Islet precursor cell (in vitro differentiated cells): ENCODE measurements at regions not wholly inside any gene's neighbourhood (a gene's known extent, or its start where the extent isn't known, plus 50 kb on each side); places are given as distances from the start of the nearest gene placed in this dataset.
"Not testable (repeated sequence)": the region's sequence is repeated elsewhere in the genome, so short reads cannot be mapped to it uniquely, and the experiment has no call there.

Experiments
- DNase-seq: peaks from one replicate; pipeline ENCODE4 v3.0.0-alpha.2; 2018

DNA sequence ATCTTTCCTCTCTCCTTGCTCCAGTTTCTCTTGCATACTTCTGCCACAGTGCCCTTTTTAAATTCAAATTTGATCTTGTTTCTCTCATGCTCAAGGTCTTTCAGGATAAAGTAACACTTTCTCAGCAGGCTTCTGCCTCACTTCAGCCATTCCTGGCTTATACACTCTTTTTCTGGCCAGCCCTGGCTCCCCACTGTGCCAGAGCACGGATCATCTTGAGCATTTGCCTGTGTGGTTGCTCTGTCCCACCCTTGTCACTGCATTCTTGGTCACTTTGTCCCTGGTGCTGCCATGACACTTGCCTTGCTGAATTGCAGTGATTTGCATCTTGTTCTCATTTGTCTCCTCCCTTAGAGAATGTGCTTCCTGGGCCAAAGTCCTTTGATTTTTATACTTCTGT lies 634.3 kb downstream of the TMEM182 start:
- DNase-seq = no peak

DNA sequence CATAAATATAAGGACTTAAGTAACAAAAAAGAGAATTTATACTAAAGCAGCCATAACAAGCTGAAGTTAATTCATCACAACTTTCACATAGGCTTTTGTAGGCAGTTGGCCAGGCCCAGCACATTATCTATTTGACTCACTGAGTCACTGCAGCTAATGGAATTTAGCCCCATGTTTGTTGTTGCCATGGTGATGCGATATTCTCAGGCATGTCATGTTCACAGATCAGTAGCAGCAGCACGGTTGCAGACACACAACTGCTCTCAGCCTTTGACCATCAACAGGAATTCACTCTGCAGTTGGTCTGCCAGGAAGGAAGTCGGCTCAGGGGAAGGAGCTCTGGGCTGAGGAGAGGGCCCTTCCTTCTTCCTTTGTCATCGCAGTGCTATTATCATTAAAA lies 639.8 kb downstream of the TMEM182 start:
- DNase-seq = peak; percentile 90

DNA sequence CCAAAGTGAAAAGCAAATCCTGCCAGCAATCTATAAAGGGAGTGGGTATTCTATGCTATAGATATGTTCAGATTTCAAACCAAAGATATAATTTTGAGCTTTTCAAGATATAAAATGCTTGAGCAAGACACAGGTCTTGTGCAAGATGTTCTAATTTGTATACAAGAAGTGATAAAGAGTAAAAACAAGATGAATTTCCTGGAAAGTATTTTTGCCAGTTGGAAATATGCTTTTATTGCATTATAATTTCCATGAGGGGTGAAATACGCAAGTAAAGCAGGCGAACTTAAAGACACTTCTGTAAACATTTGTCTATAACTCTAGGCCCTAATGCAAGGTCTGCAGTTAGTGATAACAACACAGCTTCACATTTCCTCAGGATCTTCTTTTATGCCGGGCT lies 640.5 kb downstream of the TMEM182 start:
- no peak for DNase-seq

DNA sequence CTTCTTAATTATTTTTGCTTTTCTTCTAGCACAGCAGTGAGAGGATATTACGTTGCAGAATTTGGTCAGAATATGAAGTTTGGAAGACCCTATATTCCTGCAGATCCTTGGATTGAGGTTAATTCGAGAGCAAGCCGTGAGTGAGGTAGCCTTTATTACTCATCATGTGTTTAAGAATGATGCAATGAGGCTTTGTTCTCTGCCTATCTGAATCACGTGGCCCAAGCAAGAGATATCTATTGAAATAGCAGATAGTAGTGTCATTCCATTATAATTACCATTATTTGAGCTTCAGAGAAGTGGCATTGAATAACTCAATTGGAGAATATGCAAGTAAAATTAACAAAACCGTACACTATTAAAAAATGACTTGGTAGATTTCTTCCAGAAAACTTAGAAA lies 641.1 kb downstream of the TMEM182 start:
- DNase-seq = no peak

DNA sequence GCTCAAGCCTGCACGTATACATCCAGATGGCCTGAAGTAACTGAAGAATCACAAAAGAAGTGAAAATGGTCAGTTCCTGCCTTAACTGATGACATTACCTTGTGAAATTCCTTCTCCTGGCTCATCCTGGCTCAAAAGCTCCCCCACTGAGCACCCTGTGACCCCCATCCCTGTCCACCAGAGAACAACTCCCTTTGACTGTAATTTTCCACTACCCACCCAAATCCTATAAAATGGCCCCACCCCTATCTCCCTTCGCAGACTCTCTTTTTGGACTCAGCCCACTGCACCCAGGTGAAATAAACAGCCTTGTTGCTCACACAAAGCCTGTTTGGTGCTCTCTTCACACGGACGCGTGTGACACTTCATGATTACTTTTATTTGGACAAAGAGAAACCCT lies 641.6 kb downstream of the TMEM182 start:
- not testable (repeated sequence) for DNase-seq

DNA sequence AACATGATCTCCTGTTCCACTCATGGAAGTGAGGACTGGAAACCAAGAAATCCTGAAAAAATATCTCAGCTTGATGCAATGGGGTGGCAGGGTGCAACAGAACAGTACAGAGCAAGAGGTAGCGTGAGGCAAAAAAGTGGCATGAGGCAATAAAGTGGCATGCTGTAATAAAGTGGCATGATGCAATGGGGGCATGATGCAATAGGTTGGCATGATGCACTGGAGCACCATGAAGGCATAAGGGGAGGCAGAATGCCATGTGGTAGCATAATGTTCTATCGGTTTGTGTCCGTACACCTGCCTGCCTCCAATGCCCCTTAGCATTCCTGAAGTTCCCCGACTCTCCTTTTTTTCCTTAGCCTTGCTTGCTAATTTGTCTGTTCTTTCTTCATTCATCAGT lies 648.4 kb downstream of the TMEM182 start:
- no peak for DNase-seq

DNA sequence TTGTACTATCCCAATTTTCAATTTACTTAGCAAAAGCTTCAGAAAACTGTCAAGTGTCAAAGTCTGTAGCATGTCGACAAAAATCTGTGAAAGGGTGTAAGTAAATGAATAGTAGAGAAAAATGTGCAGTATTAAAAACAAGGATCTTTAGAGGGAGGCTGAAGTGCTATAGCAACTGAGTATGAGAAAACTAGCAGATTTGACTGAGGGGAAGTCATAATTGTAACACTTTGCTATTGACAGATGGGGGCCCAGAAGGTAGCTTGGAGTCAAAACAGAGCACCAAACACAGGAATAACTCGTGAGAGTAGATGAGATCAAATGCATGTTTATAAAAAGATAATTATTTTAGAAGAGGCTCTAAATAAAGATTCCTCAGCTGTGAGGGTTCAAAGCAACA lies 657.7 kb downstream of the TMEM182 start:
- no peak for DNase-seq

DNA sequence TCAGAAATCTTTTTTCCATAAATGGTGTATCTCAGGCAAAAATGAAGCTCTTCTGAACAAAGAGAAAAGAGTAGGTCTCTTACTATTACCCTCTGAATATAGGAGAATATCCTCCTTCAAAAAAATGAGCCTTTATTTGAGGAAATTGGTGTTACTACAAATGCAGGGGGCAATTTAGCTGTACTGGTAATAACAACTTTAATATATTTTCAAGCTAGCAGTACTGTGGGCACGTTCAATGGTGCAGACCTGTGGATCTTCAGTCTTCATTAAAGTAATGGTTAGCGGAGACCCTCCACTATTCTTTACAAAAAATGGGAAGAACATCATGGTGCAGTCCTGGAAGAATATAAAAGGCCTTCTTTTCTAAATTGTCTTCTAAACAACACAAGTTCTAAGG lies 661.3 kb downstream of the TMEM182 start:
- DNase-seq = no peak

DNA sequence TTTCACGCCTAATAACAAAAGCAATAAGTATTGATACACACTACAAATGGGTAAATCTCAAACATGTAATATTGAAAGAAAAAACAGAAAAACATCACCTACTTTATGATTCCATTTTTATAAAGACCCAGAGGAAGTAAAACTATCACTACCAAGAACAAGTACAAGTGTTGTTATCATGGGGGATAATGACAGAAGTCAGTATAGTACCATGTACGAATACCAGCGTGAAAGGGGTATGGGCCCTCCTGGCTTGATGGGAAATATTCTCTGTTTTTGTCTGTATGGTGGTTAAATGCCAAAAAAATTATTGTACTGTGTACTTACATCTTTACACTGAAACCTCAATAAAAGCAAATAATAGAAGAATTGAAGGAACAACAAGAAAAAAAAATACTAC lies 665.7 kb downstream of the TMEM182 start:
- DNase-seq = no peak

DNA sequence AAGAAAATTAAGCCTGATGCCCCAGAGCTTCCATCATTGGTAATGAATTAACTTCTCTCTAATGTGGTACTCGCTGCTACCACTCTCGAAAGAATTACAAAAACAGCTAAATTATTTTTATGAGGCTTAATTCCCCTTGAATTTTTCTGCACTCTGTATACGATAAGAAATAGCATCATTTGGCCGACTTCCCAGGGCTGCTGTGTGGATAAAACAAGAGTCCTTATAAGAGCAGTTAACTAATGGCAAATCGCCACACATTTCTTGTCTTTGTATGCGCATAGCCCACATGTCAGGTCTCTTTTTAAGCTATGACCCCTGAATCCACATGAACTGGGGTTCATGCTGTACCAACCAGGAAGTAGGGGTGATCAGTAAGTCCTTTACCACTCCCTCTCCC lies 668.4 kb downstream of the TMEM182 start:
- no peak for DNase-seq

DNA sequence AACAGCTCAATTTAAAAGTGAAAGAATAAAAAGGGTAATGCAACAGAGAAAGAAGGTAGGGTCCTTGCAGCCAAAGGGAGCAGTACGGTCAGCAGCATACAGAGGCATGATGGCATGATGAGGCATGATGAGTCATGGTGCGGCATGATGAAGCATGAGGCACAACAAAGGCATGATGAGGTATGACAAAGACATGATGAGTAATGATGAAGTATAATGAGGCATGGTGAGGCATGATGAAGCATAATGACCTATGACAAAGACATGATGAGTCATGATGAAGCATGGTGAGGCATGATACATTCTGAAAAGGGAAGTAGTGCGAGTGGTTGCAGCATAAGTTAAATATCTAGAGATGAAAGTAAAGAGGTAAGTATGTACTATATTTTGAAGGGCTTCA lies 673.2 kb downstream of the TMEM182 start:
- no peak for DNase-seq

DNA sequence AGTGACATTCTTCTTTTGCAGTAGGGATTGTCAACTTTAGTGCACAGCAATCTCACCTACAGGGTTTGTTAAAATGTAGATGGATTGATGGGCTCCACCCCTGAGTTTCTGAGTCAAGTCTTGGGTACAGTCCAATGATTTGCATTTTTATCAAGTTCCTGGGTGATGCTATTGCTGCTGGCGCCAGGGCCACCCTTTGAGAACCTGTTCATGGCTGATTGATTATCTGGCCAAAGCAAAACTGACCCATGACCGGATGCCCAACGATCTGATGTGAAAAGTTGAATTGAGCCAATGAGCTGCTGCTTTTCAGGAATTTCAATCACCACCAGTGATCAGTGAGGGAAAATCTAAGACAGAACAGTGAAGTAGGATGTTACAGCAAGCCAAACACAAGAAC lies 675.3 kb downstream of the TMEM182 start:
- no peak for DNase-seq

DNA sequence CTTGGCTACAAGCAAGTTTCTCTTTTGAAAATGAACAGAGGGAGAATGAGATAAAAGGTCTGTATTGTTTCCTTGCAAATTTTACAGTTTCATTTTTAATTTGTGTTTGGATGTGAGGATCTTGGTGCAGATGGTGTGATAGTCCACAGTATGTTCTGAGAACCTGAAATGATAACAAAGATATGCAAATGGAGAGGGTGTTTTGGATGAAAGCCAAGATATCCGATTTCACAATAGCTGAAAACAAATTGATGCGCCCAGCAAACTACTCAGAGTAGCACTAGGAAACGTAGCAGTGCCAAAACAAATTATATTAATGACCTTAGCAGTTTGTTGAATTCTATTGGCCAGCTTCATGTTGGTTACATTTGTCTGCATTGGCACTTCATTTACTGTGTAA lies 683.5 kb downstream of the TMEM182 start:
- DNase-seq = no peak

DNA sequence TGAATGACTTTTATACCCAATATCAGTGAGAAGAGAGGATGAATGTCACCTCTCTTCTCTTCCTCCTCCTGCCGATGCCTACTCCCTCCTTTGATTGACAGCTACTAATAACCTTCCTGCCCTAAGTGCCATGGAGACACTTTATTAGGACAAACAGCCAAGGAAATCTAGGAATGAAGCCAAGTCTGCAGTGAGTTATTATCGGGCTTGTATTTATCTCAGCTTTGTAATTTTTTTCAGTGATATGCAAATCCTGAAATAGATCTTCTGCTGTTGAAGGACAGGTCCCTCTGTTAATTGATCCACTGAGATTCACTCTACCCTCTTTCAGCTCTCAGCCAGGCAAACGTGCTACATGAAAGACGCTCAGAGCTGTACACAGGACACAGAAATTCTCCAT lies 686.7 kb downstream of the TMEM182 start:
- no peak for DNase-seq

DNA sequence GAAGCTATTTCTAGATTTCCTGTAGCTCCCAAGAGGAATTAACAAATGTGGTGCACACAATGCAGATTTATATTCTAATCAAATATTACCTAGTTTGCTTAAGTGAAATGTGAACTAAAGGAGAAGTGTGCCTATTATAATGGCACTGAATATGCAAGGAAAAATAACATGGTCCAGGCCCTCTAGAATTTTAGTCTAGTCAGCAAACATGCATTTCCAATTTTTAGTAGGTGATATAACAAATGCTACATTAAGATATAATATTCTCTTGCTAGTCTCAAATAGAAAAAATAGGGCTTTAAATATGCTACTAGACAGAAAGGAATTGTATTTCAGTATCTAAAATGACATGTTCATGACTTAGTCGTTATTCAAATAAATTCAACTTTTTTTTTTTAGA lies 689.5 kb downstream of the TMEM182 start:
- no peak for DNase-seq

DNA sequence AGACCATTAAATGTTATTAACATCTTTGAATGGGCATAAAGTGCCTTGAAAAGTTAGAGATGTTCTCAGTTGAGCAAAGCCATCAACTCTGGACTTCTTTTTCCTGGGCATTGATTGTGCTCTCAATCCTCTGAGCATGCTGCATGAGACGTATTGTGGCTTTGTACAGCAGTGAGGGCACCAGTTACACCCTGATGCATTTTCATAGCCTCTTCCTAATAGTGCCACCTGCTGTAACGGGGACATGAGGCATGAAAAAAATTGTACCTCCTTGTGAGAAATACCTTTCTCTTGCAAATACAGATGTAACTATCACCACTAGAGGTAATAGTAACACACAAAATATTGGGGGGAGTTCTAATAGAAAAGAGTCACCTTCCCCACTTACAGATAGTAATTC lies 697.5 kb downstream of the TMEM182 start:
- DNase-seq = no peak

DNA sequence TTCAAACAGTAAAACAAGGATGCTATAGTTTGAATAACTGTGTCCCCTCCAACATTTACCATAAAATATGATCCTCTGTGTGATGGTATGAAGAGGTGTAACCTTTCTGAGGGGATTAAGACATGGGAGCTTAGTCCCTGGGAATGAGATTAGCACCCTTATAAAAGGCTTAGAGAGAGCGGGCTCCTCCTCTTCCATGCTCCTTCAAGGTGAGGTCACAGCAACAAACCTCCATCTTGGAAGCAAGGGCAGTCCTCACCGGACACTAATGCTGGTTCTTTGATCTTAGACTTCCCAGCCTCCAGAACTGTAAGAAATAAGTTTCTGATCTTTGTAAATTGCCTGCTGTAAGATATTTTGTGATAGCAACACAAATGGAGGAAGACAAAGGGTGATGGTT lies 700.3 kb downstream of the TMEM182 start:
- no peak for DNase-seq

DNA sequence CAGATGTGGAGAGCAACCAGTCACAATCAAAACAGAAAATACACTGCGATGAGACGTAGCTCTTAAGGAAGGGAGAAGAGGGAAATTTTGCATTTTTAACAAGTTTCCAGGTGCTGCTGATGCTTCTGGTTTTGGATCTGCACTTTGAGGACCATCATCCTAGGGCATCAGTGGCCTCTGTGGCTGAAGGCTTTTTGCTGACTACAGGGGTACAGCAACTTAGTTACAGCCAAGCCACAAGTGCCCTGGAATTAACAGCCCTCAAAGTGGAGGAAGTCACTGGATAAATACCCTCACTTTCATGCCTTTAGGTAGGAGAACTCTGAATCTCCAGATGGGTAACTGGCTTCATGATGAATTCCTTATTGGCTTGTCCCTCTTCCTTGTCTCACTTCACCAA lies 700.9 kb downstream of the TMEM182 start:
- no peak for DNase-seq

DNA sequence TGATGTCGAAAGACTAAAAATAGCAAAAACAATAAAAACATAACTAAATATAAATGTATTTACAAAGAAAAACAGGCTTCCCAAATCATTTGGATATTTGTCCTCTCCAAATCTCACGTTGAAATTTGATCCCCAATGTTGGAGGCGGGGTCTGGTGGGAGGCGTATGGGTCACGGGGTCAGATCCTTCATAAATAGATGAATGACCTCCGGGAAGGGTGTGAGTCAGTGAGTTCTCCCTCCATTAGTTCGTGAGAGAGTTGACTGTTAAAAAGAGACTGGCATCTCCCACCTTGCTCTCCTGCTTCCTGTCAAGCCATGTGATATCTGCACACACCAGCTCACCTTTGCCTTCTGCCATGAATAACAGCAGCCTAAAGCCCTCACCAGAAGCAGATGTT lies 703.0 kb downstream of the TMEM182 start:
- DNase-seq = no peak

DNA sequence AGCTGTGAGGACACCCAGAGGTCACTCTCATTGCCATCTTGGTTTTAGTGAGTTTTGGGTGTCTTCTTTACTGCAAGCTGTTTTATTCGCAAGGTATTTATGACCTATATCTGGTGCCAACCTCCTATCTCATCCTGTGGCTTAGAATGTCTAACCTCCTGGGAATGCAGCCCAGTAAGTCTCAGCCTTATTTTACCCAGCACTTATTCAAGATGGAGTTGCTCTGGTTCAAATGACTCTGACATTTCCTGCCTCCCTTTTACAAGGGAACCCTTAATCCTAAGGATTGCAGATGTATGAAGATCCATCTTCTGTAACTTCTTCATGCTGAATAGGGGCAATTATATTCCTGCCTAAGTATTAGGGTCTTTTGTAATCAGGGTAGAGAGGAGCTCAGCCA lies 708.0 kb downstream of the TMEM182 start:
- no peak for DNase-seq

DNA sequence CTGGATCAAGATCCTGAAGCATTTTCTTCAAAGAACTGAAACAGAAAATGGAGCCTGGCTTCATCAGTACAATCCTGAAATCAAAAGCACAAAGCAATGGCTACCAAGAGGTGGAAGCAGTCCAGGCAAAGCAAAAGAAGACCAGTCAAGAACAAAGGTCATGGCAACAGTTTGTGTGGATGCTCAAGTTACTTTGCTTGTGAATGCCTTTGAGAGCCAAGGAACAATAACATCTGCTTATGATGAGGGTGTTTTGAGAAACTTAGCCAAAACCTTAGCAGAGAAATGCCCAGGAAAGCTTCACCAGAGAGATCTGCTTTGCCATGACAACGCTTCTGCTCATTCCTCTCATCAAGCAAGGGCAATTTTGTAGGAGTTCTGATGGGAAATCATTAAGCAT lies 723.1 kb downstream of the TMEM182 start:
- no peak for DNase-seq

DNA sequence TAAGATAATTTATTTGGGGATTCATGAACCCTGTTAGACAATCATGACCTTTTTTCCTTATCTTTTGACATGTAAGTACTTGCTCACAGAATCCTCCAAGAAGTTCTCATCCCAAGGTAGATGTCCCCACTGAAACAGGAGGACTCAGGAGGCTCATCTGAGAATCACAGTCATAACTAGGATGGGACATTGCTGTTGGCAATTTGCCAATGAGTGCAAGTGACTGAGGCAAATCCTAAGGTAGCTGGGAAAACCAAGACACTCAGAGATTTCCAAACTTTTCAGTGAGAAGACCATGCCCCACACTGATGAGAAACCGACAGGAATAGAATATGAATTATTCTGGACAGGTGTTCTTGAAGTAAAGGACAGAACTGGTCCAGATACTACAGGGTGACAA lies 735.0 kb downstream of the TMEM182 start:
- DNase-seq = no peak

DNA sequence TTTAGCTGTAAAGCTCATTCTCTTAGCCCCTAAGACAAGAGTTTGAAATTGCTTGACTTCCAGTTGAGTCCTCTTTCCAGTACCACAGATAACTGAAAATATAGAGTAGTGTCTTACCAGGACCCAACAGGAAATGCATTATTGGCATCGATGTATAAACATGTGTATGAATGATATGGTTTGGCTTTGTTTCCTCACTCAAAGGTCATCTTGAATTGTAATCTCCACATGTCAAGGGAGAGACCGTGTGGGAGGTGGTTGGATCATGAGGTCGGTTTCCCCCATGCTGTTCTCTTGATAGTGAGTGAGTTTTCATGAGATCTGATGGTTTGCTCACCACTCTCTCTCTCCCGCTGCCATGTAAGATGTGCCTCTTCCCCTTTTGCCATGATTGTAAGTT lies 745.0 kb downstream of the TMEM182 start:
- no peak for DNase-seq

DNA sequence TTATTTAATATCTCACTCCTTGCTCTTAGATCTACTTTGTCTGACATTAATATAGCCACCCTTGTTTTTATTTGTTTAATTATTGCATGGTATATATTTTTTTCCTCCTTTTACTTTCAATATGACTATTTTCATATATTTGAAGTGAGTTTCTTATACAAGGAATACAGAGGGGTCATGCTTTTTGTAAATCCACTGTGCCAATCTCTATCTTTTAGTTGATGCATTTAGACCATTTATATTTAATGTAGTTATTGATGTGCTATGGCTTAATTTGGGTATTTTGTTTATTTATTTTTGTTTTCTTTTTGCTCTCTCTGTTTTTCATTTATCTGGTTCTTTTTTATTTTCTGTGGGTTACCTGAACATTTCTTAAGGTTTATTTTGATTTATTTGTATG lies 750.6 kb downstream of the TMEM182 start:
- no peak for DNase-seq

DNA sequence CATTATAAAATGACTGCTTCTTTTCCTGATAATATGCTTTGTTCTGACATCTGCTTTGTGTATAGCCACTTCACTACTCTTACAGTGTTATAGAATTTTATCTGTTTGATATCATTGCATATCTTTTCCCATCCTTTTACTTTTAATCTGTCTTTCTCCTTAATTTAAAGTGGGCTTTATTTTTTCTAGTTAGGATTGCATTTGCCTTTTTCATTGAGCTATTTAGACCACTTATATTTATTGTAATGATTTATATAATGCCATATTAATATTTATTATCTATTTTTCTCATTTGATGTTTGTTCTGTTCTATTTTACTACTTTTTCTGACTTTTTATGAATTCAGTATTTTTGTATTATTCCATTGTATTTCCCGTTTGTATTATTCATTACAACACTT lies 758.7 kb downstream of the TMEM182 start:
- DNase-seq = no peak

DNA sequence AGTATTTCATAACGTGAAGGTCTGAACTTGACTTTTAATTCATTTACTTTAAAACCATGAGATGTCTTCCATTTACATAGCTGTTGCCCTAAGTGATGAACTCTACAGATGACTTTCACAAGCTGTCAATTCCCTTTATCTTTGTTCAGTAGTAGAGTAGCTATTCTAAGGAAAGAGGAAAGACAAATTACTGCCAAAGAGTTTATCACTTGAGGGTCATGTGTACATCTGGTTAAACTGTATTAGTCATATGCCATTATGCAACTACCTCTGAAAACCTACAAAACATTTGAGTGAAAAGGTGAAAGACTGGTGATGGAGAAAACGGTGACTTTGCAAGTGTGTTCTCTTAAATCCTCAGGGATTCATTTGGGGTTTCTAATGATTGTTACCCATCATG lies 763.9 kb downstream of the TMEM182 start:
- no peak for DNase-seq
